ENCODE measurements at regions not wholly inside any gene's neighbourhood (a gene's known extent, or its start where the extent isn't known, plus 50 kb on each side); places are given as distances from the start of the nearest gene placed in this dataset.
"Not testable (repeated sequence)": the region's sequence is repeated elsewhere in the genome, so short reads cannot be mapped to it uniquely, and the experiment has no call there.

DNA sequence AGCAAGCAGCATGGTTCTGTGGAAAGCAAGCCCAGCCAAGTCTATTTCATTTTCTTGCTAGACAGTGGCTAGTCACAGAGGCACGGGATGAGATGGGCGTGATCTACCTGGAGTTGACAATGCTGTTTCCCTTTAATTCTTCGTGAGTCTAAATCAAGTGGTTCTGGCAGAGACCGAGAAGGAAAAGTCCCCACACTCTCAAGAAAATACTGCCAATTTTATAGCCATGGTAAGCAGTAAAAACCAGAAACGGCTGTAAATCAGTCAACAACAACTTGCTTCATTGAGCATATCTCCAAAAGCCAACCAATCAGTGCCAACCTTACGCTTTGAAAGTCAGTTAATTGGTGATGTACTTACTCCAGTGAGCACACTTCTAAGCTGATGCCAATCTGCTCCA is 223.4 kb downstream of the SEC23IP start:
- DNase-seq = no peak

DNA sequence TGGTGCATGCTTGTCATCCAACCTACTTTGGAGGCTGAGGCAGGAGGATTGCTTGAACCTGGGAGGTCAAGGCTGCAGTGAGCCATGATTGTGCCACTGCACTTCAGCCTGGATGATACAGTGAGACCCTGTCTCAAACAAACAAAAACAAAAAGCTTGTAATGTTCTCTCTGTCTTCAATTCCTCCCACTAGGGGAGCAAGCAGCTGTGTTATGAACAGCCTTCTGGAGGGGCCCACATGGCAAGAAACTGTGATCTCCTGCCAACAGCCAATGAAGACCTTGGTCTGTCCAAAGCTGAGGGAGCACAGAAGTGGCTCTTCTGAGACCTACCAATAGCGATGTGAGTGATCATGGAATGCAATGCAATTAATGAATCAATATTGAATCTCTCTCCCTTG is 229.2 kb downstream of the SEC23IP start:
- DNase-seq = no peak

DNA sequence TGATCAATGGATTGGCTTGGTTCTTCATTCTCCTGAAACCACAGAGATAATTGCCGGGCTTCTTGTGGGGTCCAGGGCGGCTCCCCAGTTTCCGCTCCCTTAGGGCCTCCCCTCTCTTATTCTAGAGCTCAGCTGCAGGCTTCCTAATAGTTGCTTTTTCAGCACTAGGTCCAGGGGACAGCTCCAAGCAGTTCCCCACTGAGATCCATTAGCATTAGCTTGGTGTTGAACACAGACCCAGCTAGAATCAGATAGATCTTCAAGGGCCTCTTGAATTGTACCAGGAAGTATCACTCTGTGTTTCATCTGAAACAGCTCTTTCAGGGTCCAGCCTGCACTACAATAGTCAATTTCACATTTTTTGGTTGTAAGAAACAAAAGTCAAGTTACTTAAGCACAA is 238.7 kb downstream of the SEC23IP start:
- no peak for DNase-seq

DNA sequence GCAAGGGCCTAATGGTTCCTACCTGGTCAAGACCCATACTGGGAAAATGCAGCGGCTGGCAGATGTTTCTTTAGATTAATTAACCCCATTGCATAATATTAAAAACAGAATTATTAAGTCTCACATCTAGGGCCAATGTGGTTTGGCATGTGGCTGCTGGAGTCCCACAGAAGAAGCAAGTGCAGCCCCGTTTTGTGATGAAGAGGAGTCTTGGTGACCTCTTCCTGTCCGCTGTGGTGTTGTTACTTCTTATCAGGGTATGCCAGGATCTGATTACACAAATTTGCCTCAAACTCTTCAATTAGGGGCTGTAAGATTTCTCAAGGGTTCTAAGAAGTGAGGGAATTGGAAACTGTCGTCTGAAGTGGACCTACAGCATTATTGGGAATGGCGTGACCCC is 240.3 kb downstream of the SEC23IP start:
- no peak for DNase-seq

DNA sequence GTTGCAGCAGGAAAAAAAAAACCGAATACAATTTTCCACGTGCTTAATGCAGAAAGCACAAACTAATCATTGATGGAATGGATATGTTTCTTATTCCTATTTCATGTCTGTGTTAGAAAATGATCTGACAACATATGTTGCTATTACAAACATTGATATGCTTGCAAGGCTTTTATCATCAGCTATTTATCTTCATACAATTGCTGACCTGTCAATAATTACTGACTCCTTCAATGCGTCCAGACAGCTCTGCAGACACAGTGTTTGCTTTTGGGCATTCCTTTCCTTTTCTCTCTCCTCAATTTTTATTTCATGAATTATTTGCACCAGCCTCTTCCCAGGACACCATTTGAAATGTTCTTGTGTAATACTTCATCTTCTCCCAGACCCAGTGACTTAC is 246.2 kb downstream of the SEC23IP start:
- DNase-seq = no peak

DNA sequence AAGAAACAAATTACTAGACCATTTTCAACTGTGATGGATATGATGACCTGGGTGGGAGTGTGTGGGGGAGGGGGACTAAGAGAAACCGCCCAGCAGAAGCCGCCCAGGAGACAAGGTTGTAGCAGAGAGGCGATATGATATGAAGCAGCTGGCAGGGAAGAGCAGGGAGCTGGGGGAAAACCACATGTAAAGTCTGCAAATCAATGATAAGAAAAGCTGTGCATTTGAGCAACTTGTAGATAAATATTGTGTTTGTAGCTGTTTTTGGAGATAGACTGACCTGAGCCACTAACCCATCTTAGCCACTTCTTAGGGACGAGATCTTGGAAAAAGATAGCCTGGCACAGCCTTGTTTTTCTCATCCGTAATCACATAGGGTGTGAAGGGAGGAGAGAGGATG is 252.6 kb downstream of the SEC23IP start:
- DNase-seq = no peak

DNA sequence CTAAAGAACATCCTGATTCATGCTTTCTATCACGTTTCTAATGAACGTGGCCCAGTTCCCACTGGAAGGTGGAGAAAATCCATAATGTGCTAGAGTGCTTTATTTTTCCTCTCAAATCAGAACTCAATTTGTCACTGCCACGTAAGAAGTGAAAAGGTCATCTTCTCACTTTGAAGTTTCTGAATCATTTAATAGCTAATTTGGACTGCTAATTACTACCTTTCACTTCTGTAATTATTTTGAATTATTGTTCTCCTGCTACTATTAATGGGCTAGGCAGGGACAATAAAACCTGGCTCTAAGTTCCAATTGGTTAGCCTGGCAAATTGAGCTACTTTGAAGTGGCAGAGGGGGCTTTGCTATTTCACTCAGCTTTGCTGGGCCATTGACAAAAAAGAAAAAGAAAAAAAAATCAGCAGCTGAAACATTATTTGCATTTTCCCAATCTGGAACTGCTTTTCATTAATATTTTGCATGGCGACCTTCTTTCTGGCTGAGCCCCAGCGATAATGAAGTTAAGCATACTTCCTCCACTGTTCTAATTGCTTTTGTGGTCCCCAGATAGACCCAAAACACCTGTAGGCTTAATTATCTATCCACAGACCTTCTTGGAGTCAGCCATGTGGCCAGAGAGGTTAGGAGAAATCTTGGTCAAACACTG is 264.2 kb downstream of the SEC23IP start:
- DNase-seq = peak; percentile 84

DNA sequence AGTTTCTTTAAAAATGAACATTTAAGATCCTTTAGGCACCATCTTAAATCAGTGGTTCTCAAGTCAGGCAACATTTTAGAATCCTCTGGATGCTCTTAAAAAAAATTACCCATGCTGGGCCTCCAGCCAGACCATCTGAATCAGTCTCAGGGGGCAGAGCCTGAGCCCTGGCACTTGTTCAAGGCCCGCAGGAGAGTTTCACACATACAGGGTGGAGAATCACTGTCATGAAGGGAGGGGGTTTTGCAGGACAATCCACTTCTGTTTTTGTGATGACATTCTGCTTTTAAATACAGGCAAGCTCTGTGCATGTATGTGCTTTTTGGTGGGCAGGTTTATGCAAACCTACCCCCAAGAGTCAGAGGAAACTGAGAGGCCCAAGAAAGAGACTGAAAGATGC is 268.6 kb downstream of the SEC23IP start:
- DNase-seq = no peak

DNA sequence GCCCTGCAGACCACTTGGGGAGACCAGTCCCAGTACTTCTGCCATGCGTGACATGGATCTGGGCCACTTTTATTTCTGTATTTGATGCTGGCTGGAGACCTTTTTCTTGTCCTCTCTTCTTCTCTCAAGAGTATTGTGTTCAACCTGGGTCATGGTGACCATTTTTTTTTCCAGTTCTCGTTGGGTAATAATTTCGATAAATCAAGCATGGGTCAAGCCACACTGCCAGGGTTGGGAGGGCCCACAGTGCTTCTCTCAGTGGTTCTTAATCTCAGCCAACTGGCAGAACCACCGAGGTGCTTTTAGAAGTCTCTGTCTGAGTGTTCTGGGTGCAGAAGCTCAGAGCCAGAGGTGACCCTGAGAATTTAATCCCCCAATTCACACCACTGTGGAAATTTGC is 269.9 kb downstream of the SEC23IP start:
- DNase-seq = no peak

DNA sequence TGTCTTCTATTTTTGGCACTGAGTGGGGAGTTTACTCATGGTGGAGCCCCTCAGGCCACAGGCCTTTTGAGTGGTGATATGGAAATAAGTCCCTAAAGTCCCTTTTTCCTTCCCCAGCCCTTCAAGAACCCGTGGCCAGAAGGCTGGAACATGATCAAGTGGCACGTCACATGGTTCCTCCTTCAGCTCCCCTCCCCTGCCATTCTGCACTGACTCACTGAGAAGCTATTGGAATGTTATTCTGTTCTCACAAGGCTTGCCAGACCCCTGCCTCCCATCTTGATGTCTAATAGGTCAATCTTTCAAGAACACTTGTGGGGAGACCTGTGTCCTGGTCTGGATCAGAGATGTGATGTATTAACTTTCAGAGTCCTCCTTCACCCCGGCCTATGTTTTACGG is 279.8 kb downstream of the SEC23IP start:
- DNase-seq = no peak

DNA sequence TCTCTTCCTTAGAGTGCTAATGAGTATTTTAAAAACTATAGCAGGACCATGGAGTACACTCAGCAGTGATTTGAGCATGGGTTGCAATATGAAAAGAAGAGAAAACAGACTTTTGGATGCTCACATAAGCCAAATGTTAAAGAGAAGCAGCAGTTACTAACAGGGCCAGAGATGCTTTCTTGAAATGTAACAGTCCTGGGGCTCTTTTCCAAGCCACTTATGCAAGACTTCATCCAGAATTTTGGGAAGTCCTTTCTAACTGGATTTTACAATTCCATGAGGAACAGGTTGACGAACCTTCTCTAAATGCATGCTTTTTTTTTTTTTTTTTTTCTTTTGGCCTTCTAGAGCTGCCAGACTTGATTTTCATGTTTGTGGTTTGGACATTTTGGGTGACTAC is 282.0 kb downstream of the SEC23IP start:
- no peak for DNase-seq

DNA sequence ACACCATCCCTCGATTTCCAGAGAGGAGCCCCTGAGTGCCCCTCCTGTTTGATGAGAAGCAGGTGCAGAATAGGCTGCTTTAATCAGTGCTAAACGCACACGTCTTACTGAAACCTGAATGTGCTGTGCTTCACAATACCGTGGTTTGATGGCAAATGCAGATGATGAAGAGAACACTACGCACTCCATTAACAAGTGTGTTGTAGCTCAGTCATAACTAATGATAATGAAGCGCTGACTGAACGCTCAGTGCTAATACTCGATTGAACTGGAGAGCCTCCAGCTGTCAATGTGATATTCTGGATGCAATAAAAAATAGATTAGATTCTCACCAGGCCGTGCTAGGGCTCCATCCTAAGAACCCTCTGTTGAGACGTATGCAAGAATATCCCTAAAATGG is 279.7 kb upstream of the PLPP4 start:
- DNase-seq = no peak

DNA sequence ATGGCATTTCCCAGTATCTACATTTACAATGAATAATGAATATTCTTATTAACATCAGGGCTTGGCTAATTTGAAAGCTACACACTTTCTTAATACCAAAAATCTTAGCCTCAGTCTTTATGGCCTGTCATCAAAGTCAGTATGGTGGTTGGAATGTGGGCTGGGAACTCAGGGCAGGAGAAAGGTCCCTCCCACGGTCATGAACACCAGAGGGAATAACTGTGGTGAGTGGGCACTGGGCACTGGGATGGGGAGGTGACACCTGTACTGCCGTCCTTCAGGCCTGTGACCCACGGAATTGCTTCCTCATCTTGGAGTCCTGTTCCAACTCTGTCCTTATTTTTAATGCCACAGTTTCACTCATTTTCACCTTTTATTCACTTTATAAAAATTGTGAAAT is 276.9 kb upstream of the PLPP4 start:
- no peak for DNase-seq

DNA sequence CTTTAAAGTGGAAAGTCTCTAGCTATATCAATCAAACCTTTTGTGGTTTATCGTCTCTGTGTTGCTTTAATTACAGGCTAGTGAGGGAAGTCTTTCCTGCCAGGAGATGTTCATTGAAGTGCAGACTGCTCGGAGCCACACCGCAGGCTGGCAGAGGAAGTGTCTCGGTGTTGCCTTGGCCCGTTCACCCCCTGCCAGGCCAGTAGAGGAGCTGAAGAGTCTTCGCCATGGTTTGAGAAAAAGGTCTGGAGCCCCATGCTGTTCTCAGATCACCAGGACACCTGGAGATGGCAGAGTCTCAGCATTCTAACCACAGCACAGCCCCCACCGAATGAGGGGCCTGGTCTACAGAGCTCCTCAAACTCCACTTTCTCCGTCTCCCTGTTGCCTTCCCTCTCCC is 275.9 kb upstream of the PLPP4 start:
- DNase-seq = no peak

DNA sequence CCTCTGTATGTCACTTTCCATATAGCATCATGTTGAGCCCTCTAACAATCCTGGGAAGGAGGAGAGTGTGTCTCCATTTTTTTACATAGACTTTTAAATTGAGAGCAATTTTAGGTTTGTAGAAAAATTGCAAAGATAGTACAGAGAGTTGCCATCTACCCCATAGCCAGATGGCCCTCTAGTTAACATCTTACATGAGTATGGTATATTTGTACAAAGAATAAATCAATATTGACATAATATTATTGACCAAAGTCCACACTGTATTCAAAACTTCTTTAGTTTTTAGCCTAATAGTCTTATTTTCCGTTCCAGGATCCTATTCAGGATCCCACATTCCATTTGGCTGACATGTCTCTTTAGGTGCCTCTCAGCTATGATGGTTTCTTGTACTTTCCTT is 274.6 kb upstream of the PLPP4 start:
- no peak for DNase-seq

DNA sequence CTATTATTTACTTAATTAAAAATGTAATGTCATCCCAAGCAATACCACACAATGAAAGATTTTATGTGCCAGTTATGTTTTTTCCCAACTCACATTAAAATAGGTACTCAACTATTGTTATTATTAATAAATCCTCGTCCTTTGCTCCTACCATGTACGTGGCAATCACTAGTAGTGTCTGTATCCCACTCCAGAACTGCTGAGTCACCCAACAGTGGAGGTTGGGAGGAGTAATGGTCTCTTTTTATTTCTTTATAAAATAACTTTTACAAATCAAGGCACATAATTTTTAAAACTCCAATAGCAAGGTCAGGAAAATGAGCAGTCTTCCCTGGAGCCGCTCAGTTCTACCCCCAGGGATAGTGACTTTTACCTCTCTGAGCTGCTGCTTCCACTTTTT is 273.5 kb upstream of the PLPP4 start:
- DNase-seq = no peak

DNA sequence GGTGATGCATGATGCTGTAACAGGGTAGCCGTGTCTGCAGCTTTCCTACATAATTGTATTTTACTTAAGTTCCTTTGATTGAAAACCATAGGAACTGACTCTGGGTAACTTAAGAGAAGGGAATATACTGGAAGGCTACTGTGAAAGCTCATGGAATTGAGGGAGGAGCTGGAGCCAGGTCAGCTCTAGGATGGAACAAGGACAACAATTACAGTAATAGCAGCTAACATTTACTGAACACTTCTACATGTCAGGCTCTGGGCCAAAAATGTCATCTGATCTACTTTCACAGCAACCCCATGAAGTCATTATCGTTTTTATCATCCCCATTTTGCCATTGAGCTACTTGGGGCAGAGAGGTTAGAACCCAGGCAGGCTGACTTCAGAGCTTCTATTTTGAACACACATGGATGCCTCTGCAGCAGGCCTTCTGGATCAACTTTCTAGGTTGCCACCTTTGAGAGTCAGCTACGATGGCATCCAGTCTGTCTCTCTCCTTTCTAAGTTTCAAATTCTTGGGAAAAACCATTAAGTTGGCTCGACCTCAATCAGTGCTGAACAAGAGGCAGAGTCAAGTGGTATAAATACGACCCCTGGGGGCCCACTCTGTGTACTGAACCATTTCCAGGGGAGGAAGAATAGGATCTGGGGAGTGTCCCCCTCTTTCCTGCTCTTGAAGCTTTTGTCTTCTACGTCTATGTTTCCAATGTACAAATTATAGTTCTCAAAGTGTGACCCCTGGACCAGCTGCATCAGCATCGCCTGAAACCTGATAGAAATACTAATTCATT is 272.3 kb upstream of the PLPP4 start:
- DNase-seq = no peak

DNA sequence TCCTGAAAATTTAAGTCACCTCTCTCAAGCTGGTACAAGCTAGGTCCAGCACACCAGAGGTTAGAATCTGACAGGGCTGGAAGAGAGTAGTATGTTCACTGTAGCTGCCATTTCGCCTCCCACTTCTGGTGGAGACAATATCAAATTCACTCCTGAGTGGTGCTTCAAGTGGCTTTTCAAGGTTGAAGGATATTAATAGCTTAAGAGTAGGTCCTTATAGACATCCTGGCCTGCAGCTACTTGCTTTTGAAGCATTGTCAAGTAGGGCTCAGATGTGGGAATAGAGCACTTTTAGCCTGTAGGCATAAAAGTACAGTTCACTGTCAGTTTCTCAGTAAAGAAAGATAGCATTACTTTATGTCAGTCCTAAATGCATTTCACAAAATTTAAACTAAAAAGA is 270.5 kb upstream of the PLPP4 start:
- peak; percentile 43 for DNase-seq

DNA sequence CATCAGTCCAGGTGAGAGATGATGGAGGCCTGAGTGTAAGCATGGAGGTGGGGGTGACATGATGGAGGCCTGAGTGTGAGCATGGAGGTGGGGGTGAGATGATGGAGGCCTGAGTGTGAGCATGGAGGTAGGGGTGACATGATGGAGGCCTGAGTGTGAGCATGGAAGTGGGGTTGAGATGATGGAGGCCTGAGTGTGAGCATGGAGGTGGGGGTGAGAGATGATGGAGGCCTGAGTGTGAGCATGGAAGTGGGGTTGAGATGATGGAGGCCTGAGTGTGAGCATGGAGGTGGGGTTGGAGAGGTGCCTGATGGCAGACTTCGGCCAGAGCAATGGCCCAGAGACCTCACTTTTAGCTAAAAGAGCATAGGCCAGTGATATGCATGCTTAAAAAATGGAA is 269.9 kb upstream of the PLPP4 start:
- DNase-seq = not testable (repeated sequence)

DNA sequence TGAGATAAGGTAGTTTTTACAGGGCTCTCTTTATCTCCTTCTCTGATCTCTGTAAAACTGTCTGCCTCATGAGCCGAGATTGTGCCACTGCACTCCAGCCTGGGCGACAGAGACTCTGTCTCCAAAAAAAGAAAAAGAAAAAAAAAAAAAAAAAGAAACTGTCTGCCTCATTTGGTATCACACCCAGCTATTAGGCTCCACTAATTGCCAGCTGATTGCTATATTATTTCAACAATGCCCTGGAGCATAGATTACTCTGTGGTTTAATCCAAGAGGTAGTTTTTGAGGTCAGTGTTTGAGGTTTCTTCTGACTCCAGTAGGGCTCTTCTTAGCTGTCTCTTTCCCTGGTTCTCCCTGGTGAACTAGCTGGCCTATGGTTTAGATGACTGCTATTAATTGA is 268.1 kb upstream of the PLPP4 start:
- no peak for DNase-seq

DNA sequence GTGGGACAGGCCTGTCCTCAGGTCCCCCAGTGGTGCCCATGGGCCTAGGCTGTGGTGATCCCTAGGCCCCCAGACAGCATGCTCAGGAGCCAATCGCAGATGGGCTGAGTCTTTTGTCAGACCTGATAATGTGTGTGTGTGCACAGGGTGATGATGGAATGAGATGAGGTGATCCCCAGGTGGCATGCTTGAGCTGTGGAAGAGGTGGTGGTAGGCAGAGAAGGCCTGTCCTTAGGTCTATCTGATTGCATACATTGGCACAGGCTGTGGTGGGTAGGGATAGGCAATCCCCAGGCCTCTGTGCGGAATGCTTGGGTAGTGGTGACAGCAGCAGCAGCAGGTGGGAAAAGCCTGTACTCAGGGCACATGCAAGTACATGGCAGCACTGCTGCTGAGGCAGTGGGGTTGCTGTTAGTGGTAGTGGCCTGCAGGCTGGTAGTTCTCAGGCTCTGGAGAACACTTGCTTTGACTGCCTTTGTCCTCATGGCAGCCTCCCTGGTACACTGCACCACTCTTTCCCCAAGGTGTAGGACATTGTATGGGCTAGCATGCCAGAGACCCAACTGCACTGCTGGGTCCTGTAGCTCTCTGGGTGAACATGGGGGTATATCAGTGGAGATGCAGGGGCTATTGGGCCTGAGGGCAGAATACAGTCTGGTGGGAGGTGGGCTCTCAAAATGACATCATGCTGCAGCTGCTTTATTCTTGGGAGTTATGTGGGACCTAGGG is 260.9 kb upstream of the PLPP4 start:
- no peak for DNase-seq

DNA sequence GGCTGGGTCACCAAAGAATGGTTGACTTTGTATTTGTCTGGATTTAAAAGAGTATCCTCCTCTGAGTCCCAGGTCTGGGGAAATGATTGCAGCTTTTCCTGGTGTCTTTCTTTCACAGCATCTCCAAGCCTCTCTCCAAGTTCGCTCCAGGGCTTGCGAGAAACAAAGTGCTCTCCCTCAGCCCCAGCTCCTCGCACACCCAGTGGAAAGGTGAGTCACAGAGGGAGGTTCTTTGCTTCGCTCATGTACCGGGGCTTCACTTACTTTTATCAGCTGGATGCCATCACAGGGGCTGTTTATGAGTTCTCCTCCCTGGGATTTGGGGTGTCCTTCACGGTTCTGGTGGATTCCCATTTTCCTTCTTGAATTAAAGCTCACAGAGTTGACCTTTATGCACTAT is 252.2 kb upstream of the PLPP4 start:
- DNase-seq = no peak

DNA sequence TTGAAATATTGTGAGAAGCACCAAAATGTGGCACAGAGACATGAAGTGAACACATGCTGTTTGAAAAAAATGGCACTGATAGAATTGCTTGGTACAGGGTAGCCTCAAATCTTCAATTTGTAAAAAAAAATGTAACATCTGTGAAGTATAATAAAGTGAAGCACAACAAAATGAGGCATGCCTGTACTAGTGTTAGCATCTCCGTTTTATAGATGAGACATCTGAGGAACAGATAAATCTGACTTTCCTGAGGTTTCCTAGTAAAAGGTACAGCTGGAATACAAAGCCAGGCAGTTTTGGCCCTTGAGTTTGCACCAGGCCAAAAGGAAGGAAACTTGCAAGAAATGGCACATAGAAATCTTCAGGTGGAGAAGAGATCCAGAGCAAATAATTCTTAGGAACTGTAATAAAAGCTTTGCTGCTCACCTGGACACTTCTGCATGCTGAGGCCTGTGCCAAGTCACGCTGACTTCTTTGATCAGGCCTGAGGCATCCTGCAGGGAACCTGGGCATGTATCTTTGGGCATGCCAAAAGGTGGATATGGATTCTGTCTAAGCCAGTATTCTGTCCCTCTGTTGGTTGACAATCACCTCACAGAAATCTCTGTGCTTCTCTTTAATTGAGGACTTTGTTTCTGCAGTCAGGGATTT is 251.5 kb upstream of the PLPP4 start:
- DNase-seq = no peak

DNA sequence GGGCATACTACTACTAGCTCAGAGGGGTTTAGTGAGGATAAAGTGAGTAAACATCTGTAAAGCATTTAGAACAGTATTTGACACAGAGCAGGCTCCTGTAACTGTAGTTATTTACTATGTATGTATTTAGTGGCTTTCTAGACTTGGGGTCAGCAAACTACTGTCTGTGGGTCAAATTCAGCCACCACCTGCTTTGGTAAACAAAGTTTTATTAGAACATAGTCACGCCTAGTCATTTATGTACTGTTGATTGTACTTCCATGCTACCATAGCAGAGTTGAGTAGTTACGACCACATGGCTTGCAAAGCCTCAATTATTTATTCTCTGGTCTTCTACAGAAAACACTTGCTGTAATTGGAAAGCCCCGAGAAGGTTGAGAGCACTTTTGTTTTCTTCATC is 248.5 kb upstream of the PLPP4 start:
- DNase-seq = no peak

Measured in NCI-H1105 (cell line).